Gastrocnemius medialis (tissue), 4 donors: ENCODE measurements at regions not wholly inside any gene's neighbourhood (a gene's known extent, or its start where the extent isn't known, plus 50 kb on each side); places are given as distances from the start of the nearest gene placed in this dataset.

ENCODE experiments used
- POLR2A ChIP-seq, 2 donors: fragments of 450-650 bp; IDR thresholded peaks; one replicate each; pipeline ENCODE4 v1.6.1; 2017; ENCODE audit warnings: antibody characterized with exemption in 2 of 2, mild to moderate bottlenecking in 2 of 2, moderate library complexity in 2 of 2
- TF ChIP-seq, protein P1 (sequence below), 5 experiments: fragments of 450-650 bp in 3 of 5; fragments of 200-600 bp in 2 of 5; sonication (generic) in 2 of 5; IDR thresholded peaks in 4 of 5; conservative IDR thresholded peaks in 1 of 5; 1 replicate in 4 of 5; 2 replicates in 1 of 5; pipeline ENCODE4 v1.5.1; 2016 to 2019; ENCODE audit warnings: antibody characterized with exemption in 5 of 5, mild to moderate bottlenecking in 3 of 5, moderate library complexity in 3 of 5

DNA sequence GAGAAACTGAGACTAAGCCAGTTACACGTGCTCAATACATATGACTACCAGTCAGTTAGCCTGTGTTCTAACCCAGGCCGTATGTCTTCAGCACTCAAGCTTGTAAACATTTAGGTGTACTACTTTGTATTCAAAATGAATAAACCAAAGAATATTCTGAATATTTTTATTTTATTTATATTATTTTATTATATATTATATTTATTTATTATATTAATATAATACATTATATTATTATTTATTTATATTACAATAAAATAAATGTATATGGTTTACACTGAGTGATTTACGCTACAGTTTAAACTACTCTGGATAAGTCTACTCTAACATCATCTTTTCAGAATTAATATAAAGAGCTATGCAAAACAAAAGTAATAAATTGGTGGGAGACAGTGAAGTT, 691.5 kb downstream of the CENPC start:
- TF ChIP-seq POLR2A (IDR thresholded peaks at IDR 0.05): no peak
- TF ChIP-seq, protein P1, sequence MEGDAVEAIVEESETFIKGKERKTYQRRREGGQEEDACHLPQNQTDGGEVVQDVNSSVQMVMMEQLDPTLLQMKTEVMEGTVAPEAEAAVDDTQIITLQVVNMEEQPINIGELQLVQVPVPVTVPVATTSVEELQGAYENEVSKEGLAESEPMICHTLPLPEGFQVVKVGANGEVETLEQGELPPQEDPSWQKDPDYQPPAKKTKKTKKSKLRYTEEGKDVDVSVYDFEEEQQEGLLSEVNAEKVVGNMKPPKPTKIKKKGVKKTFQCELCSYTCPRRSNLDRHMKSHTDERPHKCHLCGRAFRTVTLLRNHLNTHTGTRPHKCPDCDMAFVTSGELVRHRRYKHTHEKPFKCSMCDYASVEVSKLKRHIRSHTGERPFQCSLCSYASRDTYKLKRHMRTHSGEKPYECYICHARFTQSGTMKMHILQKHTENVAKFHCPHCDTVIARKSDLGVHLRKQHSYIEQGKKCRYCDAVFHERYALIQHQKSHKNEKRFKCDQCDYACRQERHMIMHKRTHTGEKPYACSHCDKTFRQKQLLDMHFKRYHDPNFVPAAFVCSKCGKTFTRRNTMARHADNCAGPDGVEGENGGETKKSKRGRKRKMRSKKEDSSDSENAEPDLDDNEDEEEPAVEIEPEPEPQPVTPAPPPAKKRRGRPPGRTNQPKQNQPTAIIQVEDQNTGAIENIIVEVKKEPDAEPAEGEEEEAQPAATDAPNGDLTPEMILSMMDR (IDR thresholded peaks at IDR 0.05 in 4 of 5, conservative IDR thresholded peaks at IDR 0.05 in 1 of 5): no peak
